K562 (cell line): ENCODE measurements at regions not wholly inside any gene's neighbourhood (a gene's known extent, or its start where the extent isn't known, plus 50 kb on each side); places are given as distances from the start of the nearest gene placed in this dataset.

Source experiments
- ATAC-seq: fragments of 200-7000 bp; cut with Tn5 transposase; 3 replicates; pipeline ENCODE4 v1.9.1; 2020; ENCODE audit warnings: moderate library complexity
- BruUV-seq: library from RNA; stranded (reverse); fragments of 400-500 nt; replicated peaks from 2 replicates; lab custom pipeline; 2021; lab: Mats Ljungman, UMichigan
- CTCF ChIA-PET: fragments of 300-600 bp; formaldehyde crosslinking; extraction: SDS; loops from one replicate; lab custom pipeline; 2021; ENCODE audit warnings: low intra/inter-chr PET ratio; lab: Yijun Ruan, JAX
- POLR2A ChIA-PET: fragments of 300-600, 350-650 bp; sonication (Branson Sonifier 250); formaldehyde crosslinking; extraction: SDS; loops from one replicate; lab custom pipeline; 2021; ENCODE audit warnings: antibody characterized with exemption, inconsistent platforms; lab: Yijun Ruan, JAX
- DNase-seq, 4 experiments: peaks; one replicate each; pipeline versions ENCODE4 v3.0.0 to v3.0.0-alpha.2; 2011 to 2018; ENCODE audit warnings: low spot score in 3 of 4, mixed read lengths in 3 of 4; ENCODE audit errors: extremely low read depth in 1 of 4
- FAIRE-seq: peaks from 2 replicates; lab custom pipeline; 2011; peaks lifted over from hg19 to GRCh38; lab: Jason Lieb, UNC
- H2AFZ ChIP-seq: 2 replicates; pipeline ENCODE4 v1.6.0; 2011; ENCODE audit warnings: low read depth, low read length, control low read depth, inconsistent platforms
- H3K27ac ChIP-seq: fragments of 200-600 bp; 3 replicates; pipeline ENCODE4 v1.8.0; 2011; ENCODE audit warnings: low read depth, mild to moderate bottlenecking, control low read depth, inconsistent platforms, low read length, moderate library complexity, mixed read lengths; ENCODE audit errors: extremely low read depth
- H3K27me3 ChIP-seq, 2 experiments: fragments of 300-600 bp in 1 of 2; 2 replicates in 1 of 2; 3 replicates in 1 of 2; pipeline versions ENCODE4 v1.6.0 to v1.8.0; 2011; ENCODE audit warnings: inconsistent platforms in 2 of 2, low read length in 2 of 2, mild to moderate bottlenecking in 1 of 2, mixed read lengths in 1 of 2, moderate library complexity in 1 of 2; ENCODE audit not compliant: control insufficient read depth in 2 of 2, insufficient read depth in 2 of 2
- H3K36me3 ChIP-seq: fragments of 300-600 bp; 3 replicates; pipeline ENCODE4 v1.8.0; 2011; ENCODE audit warnings: mild to moderate bottlenecking, low read length, inconsistent platforms; ENCODE audit not compliant: control insufficient read depth, insufficient read depth
- H3K4me1 ChIP-seq, 2 experiments: fragments of 200-600 bp in 1 of 2; replicated peaks in 1 of 2; 2 replicates in 1 of 2; 3 replicates in 1 of 2; pipeline versions ENCODE4 v1.5.1 to v1.8.0; 2011; ENCODE audit warnings: inconsistent platforms in 2 of 2, low read length in 2 of 2, mild to moderate bottlenecking in 1 of 2, mixed read lengths in 1 of 2, moderate library complexity in 1 of 2; ENCODE audit not compliant: control insufficient read depth in 2 of 2, insufficient read depth in 2 of 2
- H3K4me2 ChIP-seq: 2 replicates; pipeline ENCODE4 v1.6.1; 2011; ENCODE audit warnings: low read length, control low read depth, inconsistent platforms, mixed read lengths; ENCODE audit not compliant: insufficient read depth
- H3K4me3 ChIP-seq: fragments of 200-600 bp; sonication (generic), shearing (Covaris generic); 2 replicates; pipeline ENCODE4 v1.5.1; 2016; ENCODE audit warnings: control low read depth, inconsistent platforms
- H3K79me2 ChIP-seq: fragments of 200-600 bp; 3 replicates; pipeline ENCODE4 v1.8.0; 2011; ENCODE audit warnings: low read length, inconsistent platforms; ENCODE audit not compliant: control insufficient read depth, insufficient read depth
- H3K9ac ChIP-seq, 2 experiments: 2 replicates each; pipeline versions ENCODE4 v1.6.0 to v1.6.1; 2011; ENCODE audit warnings: low read depth in 2 of 2, low read length in 2 of 2, control low read depth in 1 of 2, inconsistent platforms in 1 of 2, mild to moderate bottlenecking in 1 of 2, mixed read lengths in 1 of 2; ENCODE audit not compliant: insufficient read depth in 1 of 2
- H3K9me1 ChIP-seq: one replicate; pipeline ENCODE4 v1.6.0; 2011; ENCODE audit warnings: inconsistent platforms, mild to moderate bottlenecking, low read length, moderate library complexity; ENCODE audit not compliant: control insufficient read depth, insufficient read depth
- H3K9me3 ChIP-seq: replicated peaks from 2 replicates; pipeline ENCODE4 v1.5.1; 2011; ENCODE audit warnings: low read depth, low read length, inconsistent platforms; ENCODE audit not compliant: control insufficient read depth, insufficient read depth
- H4K20me1 ChIP-seq: replicated peaks from 2 replicates; pipeline ENCODE4 v1.6.1; 2011; ENCODE audit warnings: low read length, inconsistent platforms, mixed read lengths; ENCODE audit not compliant: control insufficient read depth, insufficient read depth
- CBX8 ChIP-seq: fragments of 200-600 bp; sonication (generic); IDR thresholded peaks from 2 replicates; pipeline ENCODE4 v1.6.1; 2012; ENCODE audit warnings: borderline replicate concordance, mixed run types, low read depth, mild to moderate bottlenecking, moderate library complexity, mixed read lengths, low read length, control low read depth, inconsistent platforms; ENCODE audit not compliant: poor library complexity, severe bottlenecking; ENCODE audit errors: extremely low read depth
- ESRRB ChIP-seq: fragments of 250-450 bp; sonication (Bioruptor Pico); IDR thresholded peaks from 2 replicates; pipeline ENCODE4 v1.5.0; 2020; ENCODE audit warnings: mild to moderate bottlenecking, moderate library complexity, borderline replicate concordance
- FOXK1 ChIP-seq: sonication (generic); formaldehyde crosslinking; IDR thresholded peaks from 2 replicates; pipeline ENCODE4 v1.8.0; 2022; ENCODE audit warnings: missing genetic modification reagents, mild to moderate bottlenecking, borderline replicate concordance
- FOXM1 ChIP-seq, 2 experiments: fragments of 450-650 bp in 1 of 2; sonication (generic) in 1 of 2; formaldehyde crosslinking in 1 of 2; IDR thresholded peaks; 2 replicates each; pipeline versions ENCODE4 v1.6.1 to v1.9.0; 2017 to 2022; ENCODE audit warnings: low read depth in 2 of 2, mild to moderate bottlenecking in 2 of 2, missing genetic modification reagents in 1 of 2, moderate library complexity in 1 of 2
- GTF2E2 ChIP-seq: fragments of 200-800 bp; sonication (Bioruptor generic); IDR thresholded peaks from 2 replicates; pipeline ENCODE4 v1.6.1; 2016; ENCODE audit warnings: missing genetic modification characterization, missing compliant biosample characterization
- HMGXB4 ChIP-seq: sonication (generic); formaldehyde crosslinking; IDR thresholded peaks from 2 replicates; pipeline ENCODE4 v1.8.1; 2023; ENCODE audit warnings: mild to moderate bottlenecking, missing genetic modification reagents
- MIER1 ChIP-seq: fragments of 450-650 bp; IDR thresholded peaks from 2 replicates; pipeline ENCODE4 v1.6.1; 2016; ENCODE audit warnings: antibody characterized with exemption, mild to moderate bottlenecking, low read depth
- NCOA1 ChIP-seq: fragments of 450-650 bp; IDR thresholded peaks from 2 replicates; pipeline ENCODE4 v1.6.1; 2016; ENCODE audit warnings: low read depth
- NCOA6 ChIP-seq: fragments of 450-650 bp; IDR thresholded peaks from 2 replicates; pipeline ENCODE4 v1.6.1; 2017; ENCODE audit warnings: mild to moderate bottlenecking
- PRPF4 ChIP-seq: fragments of 200-400 bp; formaldehyde crosslinking; IDR thresholded peaks from one replicate; pipeline ENCODE4 v1.6.1; 2017; ENCODE audit warnings: low read length, low read depth, mild to moderate bottlenecking; ENCODE audit not compliant: insufficient read depth, poor library complexity, severe bottlenecking
- RBM22 ChIP-seq: fragments of 200-400 bp; formaldehyde crosslinking; IDR thresholded peaks from 2 replicates; pipeline ENCODE4 v1.6.1; 2018; ENCODE audit warnings: low read length, low read depth; ENCODE audit not compliant: poor library complexity, severe bottlenecking
- RBM25 ChIP-seq: fragments of 200-400 bp; formaldehyde crosslinking; IDR thresholded peaks from 2 replicates; pipeline ENCODE4 v1.6.1; 2018; ENCODE audit warnings: low read length, low read depth, moderate library complexity; ENCODE audit not compliant: severe bottlenecking
- RNF2 ChIP-seq: sonication (generic); IDR thresholded peaks from 2 replicates; pipeline ENCODE4 v1.6.1; 2016
- SMC3 ChIP-seq: conservative IDR thresholded peaks from 2 replicates; pipeline ENCODE4 v1.6.1; 2011; ENCODE audit warnings: low read depth, low read length, improper control_type of control experiment; ENCODE audit not compliant: insufficient read depth
- ZNF184 ChIP-seq: sonication (generic); formaldehyde crosslinking; IDR thresholded peaks from 2 replicates; pipeline ENCODE4 v1.5.0; 2020; ENCODE audit warnings: missing genetic modification reagents
- ZNF232 ChIP-seq: sonication (generic); formaldehyde crosslinking; IDR thresholded peaks from 2 replicates; pipeline ENCODE4 v1.8.0; 2022; ENCODE audit warnings: mild to moderate bottlenecking, missing genetic modification reagents
- ZNF280A ChIP-seq: fragments of 450-650 bp; IDR thresholded peaks from 2 replicates; pipeline ENCODE4 v1.6.1; 2018; ENCODE audit warnings: mild to moderate bottlenecking, low read depth; ENCODE audit not compliant: partially characterized antibody
- ZNF41 ChIP-seq: fragments of 250-450 bp; sonication (Bioruptor Pico); conservative IDR thresholded peaks from 2 replicates; pipeline ENCODE4 v1.4.0; 2020; ENCODE audit warnings: mild to moderate bottlenecking
- ZSCAN32 ChIP-seq: fragments of 450-650 bp; formaldehyde crosslinking; IDR thresholded peaks from 2 replicates; pipeline ENCODE4 v1.4.0; 2020; ENCODE audit warnings: mild to moderate bottlenecking, moderate library complexity
- WGBS: fragments of 100-300 bp; shearing (Covaris generic); methylation state at CpG from one replicate; pipeline ENCODE4 v1.1.6; 2016; ENCODE audit warnings: low coverage, mixed read lengths; ENCODE audit not compliant: insufficient coverage; ENCODE audit errors: missing lambda C conversion rate; 5-methylcytosine and 5-hydroxymethylcytosine counted together
- in situ Hi-C: fragments of 300-500 bp; cut with MboI; formaldehyde crosslinking; loops from 4 replicates; pipeline ENCODE4 v1.15.0; 2018; ENCODE audit warnings: inconsistent platforms, mixed read lengths
- intact Hi-C: fragments of 100-400 bp; cut with micrococcal nuclease; formaldehyde crosslinking; loops from 2 replicates; pipeline ENCODE4 v1.14.2; 2022

- no TSS peak for BruUV-seq
- Histone ChIP-seq H4K20me1 (no peaks in the 10 kb centered on the region), H3K79me2 (no peaks in the 10 kb centered on the region), H3K27ac (no peak overlapping the region), H3K36me3 (no peaks in the 10 kb centered on the region), H3K9me1 (no peaks in the 10 kb centered on the region), H3K9ac (no peak overlapping the region), H3K27me3 (no peaks in the 10 kb centered on the region), H3K4me3 (no peak overlapping the region), H3K9me3 (no peaks in the 10 kb centered on the region), H3K4me2 (no peak overlapping the region), H3K4me1 (no peaks in the 10 kb centered on the region; a peak in 1 of 5 replicates), H2AFZ (no peak overlapping the region)
- 20% methylated on average over 3 of the region's 3 CpGs for WGBS
- in situ Hi-C loops (no loop called here), intact Hi-C loops (no loop called here)
- ATAC-seq, result no peak
- ChIA-PET POLR2A (no interaction called here), CTCF (no interaction called here)
- no peak for FAIRE-seq
- DNase-seq, result no peak
- TF ChIP-seq NCOA6 (no peak), RNF2 (no peak), ZNF280A (no peak), RBM25 (no peak), ZSCAN32 (CRISPR knock-in tag) (no peak), NCOA1 (no peak), MIER1 (no peak), HMGXB4 (CRISPR knock-in tag) (no peak), CBX8 (no peak), ESRRB (CRISPR knock-in tag) (no peak), FOXM1 (IDR thresholded peaks at IDR 0.05; ENCODE audit: low read depth) (no peak), FOXM1 (CRISPR knock-in tag; IDR thresholded peaks at IDR 0.05; ENCODE audit: low read depth) (no peak), GTF2E2 (tag) (no peak), ZNF232 (CRISPR knock-in tag) (no peak), FOXK1 (CRISPR knock-in tag) (no peak), ZNF184 (CRISPR knock-in tag) (no peak), SMC3 (no peak), ZNF41 (CRISPR knock-in tag) (no peak), RBM22 (no peak), PRPF4 (no peak)
Observed at GRCh38 chr6:51289041-51289440, 470.4 kb downstream of the TFAP2B start.
